GM12878 (cell line): ENCODE measurements at regions not wholly inside any gene's neighbourhood (a gene's known extent, or its start where the extent isn't known, plus 50 kb on each side); places are given as distances from the start of the nearest gene placed in this dataset.

Experiments
- ATAC-seq: fragments of 200-7000 bp; cut with Tn5 transposase; 3 replicates; pipeline ENCODE4 v1.9.1; 2020; ENCODE audit warnings: mild to moderate bottlenecking, moderate library complexity
- BruUV-seq: library from RNA; stranded (reverse); fragments of 400-500 nt; replicated peaks from 2 replicates; lab custom pipeline; 2021; lab: Mats Ljungman, UMichigan
- CTCF ChIA-PET: fragments of 300-600 bp; sonication (Branson Sonifier 250); formaldehyde crosslinking; extraction: SDS; loops from one replicate; lab custom pipeline; 2021; ENCODE audit warnings: inconsistent platforms; lab: Yijun Ruan, JAX
- POLR2A ChIA-PET: fragments of 350-600 bp; formaldehyde crosslinking; extraction: SDS; loops from one replicate; lab custom pipeline; 2021; ENCODE audit warnings: inconsistent platforms; lab: Charles Lee
- RAD21 ChIA-PET: fragments of 300-600 bp; sonication (Branson Sonifier 250); formaldehyde crosslinking; loops from one replicate; lab custom pipeline; 2023; ENCODE audit warnings: antibody characterized with exemption; ENCODE audit not compliant: unreplicated experiment; lab: Charles Lee
- SMC1A ChIA-PET: fragments of 300-600 bp; sonication (Branson Sonifier 250); formaldehyde crosslinking; loops from one replicate; lab custom pipeline; 2023; ENCODE audit not compliant: unreplicated experiment, uncharacterized antibody; lab: Charles Lee
- DNase-seq: peaks from one replicate; pipeline ENCODE4 v3.0.0-alpha.2; 2011; ENCODE audit warnings: low read depth, low spot score
- FAIRE-seq: peaks from 3 replicates; lab custom pipeline; 2011; peaks lifted over from hg19 to GRCh38; lab: Jason Lieb, UNC
- H2AFZ ChIP-seq: 2 replicates; pipeline ENCODE4 v1.6.0; 2011; ENCODE audit warnings: low read depth, low read length, control low read depth; ENCODE audit not compliant: control insufficient read depth
- H3K27ac ChIP-seq: 2 replicates; pipeline ENCODE4 v1.5.1; 2011; ENCODE audit warnings: control low read depth; ENCODE audit not compliant: control insufficient read depth, insufficient read depth
- H3K27me3 ChIP-seq, 2 experiments: replicated peaks in 1 of 2; 2 replicates each; pipeline versions ENCODE4 v1.6.0 to v1.6.1; 2011; ENCODE audit warnings: low read length in 1 of 2; ENCODE audit not compliant: control insufficient read depth in 2 of 2, insufficient read depth in 2 of 2
- H3K36me3 ChIP-seq, 2 experiments: 2 replicates each; pipeline ENCODE4 v1.5.1; 2011; ENCODE audit warnings: low read length in 1 of 2; ENCODE audit not compliant: control insufficient read depth in 2 of 2, insufficient read depth in 2 of 2
- H3K4me1 ChIP-seq: 2 replicates; pipeline ENCODE4 v1.6.1; 2011; ENCODE audit warnings: mild to moderate bottlenecking, low read length, moderate library complexity, mixed read lengths; ENCODE audit not compliant: control insufficient read depth, insufficient read depth
- H3K4me2 ChIP-seq: 2 replicates; pipeline ENCODE4 v1.6.0; 2011; ENCODE audit warnings: control low read depth; ENCODE audit not compliant: control insufficient read depth, insufficient read depth
- H3K4me3 ChIP-seq: fragments of 200-600 bp; sonication (generic); 2 replicates; pipeline ENCODE4 v1.5.1; 2016
- H3K79me2 ChIP-seq: 2 replicates; pipeline ENCODE4 v1.6.0; 2011; ENCODE audit warnings: low read length; ENCODE audit not compliant: control insufficient read depth, insufficient read depth
- H3K9ac ChIP-seq: 2 replicates; pipeline ENCODE4 v1.8.0; 2011; ENCODE audit warnings: low read length, control low read depth, mixed read lengths; ENCODE audit not compliant: control insufficient read depth, insufficient read depth
- H3K9me3 ChIP-seq: replicated peaks from 3 replicates; pipeline ENCODE4 v1.5.1; 2011; ENCODE audit warnings: mild to moderate bottlenecking, low read length; ENCODE audit not compliant: control insufficient read depth, insufficient read depth
- H4K20me1 ChIP-seq: 2 replicates; pipeline ENCODE4 v1.6.0; 2011; ENCODE audit not compliant: control insufficient read depth, insufficient read depth
- ATF7 ChIP-seq: fragments of 450-650 bp; IDR thresholded peaks from 2 replicates; pipeline ENCODE4 v1.6.1; 2016; ENCODE audit warnings: low read depth, mild to moderate bottlenecking
- BCL11A ChIP-seq: IDR thresholded peaks from 2 replicates; pipeline ENCODE4 v1.6.1; 2011; ENCODE audit warnings: low read depth, low read length
- BCL3 ChIP-seq: IDR thresholded peaks from 2 replicates; pipeline ENCODE4 v1.6.1; 2011; ENCODE audit warnings: borderline replicate concordance, low read depth, mild to moderate bottlenecking, moderate library complexity, low read length; ENCODE audit not compliant: insufficient read depth, poor library complexity, severe bottlenecking
- BHLHE40 ChIP-seq, 2 experiments: fragments of 450-650 bp in 1 of 2; IDR thresholded peaks; 2 replicates each; pipeline ENCODE4 v1.6.1; 2011 to 2017; ENCODE audit warnings: low read depth in 2 of 2, borderline replicate concordance in 1 of 2, improper control_type of control experiment in 1 of 2, low read length in 1 of 2, mild to moderate bottlenecking in 1 of 2
- BRCA1 ChIP-seq: IDR thresholded peaks from 2 replicates; pipeline ENCODE4 v1.6.1; 2011; ENCODE audit warnings: low read depth, low read length, improper control_type of control experiment
- CBX5 ChIP-seq: sonication (generic); IDR thresholded peaks from 2 replicates; pipeline ENCODE4 v1.6.1; 2016; ENCODE audit warnings: low read depth, moderate library complexity, mild to moderate bottlenecking, inconsistent platforms
- CREM ChIP-seq: IDR thresholded peaks from 2 replicates; pipeline ENCODE4 v1.6.1; 2014; ENCODE audit warnings: antibody characterized with exemption, low read depth
- FOXK2 ChIP-seq: fragments of 450-650 bp; IDR thresholded peaks from 2 replicates; pipeline ENCODE4 v1.6.1; 2017; ENCODE audit warnings: mild to moderate bottlenecking, moderate library complexity
- IKZF1 ChIP-seq: fragments of 450-650 bp; conservative IDR thresholded peaks from 2 replicates; pipeline ENCODE4 v1.6.1; 2017; ENCODE audit warnings: antibody characterized with exemption, mild to moderate bottlenecking
- NFXL1 ChIP-seq: fragments of 450-650 bp; IDR thresholded peaks from 2 replicates; pipeline ENCODE4 v1.6.1; 2017; ENCODE audit warnings: antibody characterized with exemption, mild to moderate bottlenecking, borderline replicate concordance
- NR2C1 ChIP-seq: fragments of 450-650 bp; IDR thresholded peaks from 2 replicates; pipeline ENCODE4 v1.6.1; 2017; ENCODE audit warnings: antibody characterized with exemption, mild to moderate bottlenecking, moderate library complexity
- NRF1 ChIP-seq: conservative IDR thresholded peaks from 2 replicates; pipeline ENCODE4 v1.6.1; 2011; ENCODE audit warnings: mild to moderate bottlenecking, low read depth, low read length, improper control_type of control experiment
- POU2F2 ChIP-seq: IDR thresholded peaks from 3 replicates; pipeline ENCODE4 v1.6.1; 2011; ENCODE audit warnings: low read depth, mild to moderate bottlenecking, low read length, borderline replicate concordance
- RCOR1 ChIP-seq: conservative IDR thresholded peaks from 2 replicates; pipeline ENCODE4 v1.6.1; 2012; ENCODE audit warnings: low read depth, low read length, improper control_type of control experiment
- RFX5 ChIP-seq: IDR thresholded peaks from 2 replicates; pipeline ENCODE4 v1.6.1; 2011; ENCODE audit warnings: low read depth, low read length, improper control_type of control experiment
- STAT1 ChIP-seq: fragments of 450-650 bp; conservative IDR thresholded peaks from 2 replicates; pipeline ENCODE4 v1.6.1; 2014; ENCODE audit warnings: antibody characterized with exemption, mild to moderate bottlenecking
- TARDBP ChIP-seq: IDR thresholded peaks from 2 replicates; pipeline ENCODE4 v1.6.1; 2016; ENCODE audit warnings: borderline replicate concordance
- TBL1XR1 ChIP-seq: IDR thresholded peaks from 2 replicates; pipeline ENCODE4 v1.6.1; 2012; ENCODE audit warnings: low read depth, low read length, improper control_type of control experiment
- USF2 ChIP-seq: IDR thresholded peaks from 2 replicates; pipeline ENCODE4 v1.6.1; 2011; ENCODE audit warnings: low read depth, low read length, improper control_type of control experiment, borderline replicate concordance
- WGBS: methylation state at CpG from one replicate; pipeline ENCODE4 v1.1.6; 2016; ENCODE audit warnings: low lambda C conversion rate; ENCODE audit not compliant: insufficient replicate concordance, insufficient coverage; ENCODE audit errors: missing lambda C conversion rate; 5-methylcytosine and 5-hydroxymethylcytosine counted together
- in situ Hi-C: fragments of 300-500 bp; cut with MboI; formaldehyde crosslinking; loops from 9 replicates; pipeline ENCODE4 v1.14.3; 2018; ENCODE audit warnings: mixed read lengths
- intact Hi-C: fragments of 100-400 bp; cut with micrococcal nuclease; formaldehyde crosslinking; loops from one replicate; pipeline ENCODE4 v1.14.2; 2022; ENCODE audit not compliant: unreplicated experiment
- TF ChIP-seq, protein P1 (sequence below): fragments of 450-650 bp; IDR thresholded peaks from 2 replicates; pipeline ENCODE4 v1.6.1; 2017; ENCODE audit warnings: mild to moderate bottlenecking, moderate library complexity

- Histone ChIP-seq H3K27me3 (no peaks in the 10 kb centered on the region), H4K20me1 (no peaks in the 10 kb centered on the region), H3K79me2 (no peaks in the 10 kb centered on the region), H3K4me3 (no peak overlapping the region), H3K4me2 (no peak overlapping the region), H2AFZ (no peak overlapping the region), H3K9ac (no peak overlapping the region), H3K36me3 (no peaks in the 10 kb centered on the region), H3K27ac (no peak overlapping the region), H3K9me3 (no peaks in the 10 kb centered on the region), H3K4me1 (no peaks in the 10 kb centered on the region)
- ChIA-PET SMC1A (interaction anchor here (1.5 kb wide), 1 partner anchor 13 kb away, joined by 4 read pairs; no protein-coding TSS in a partner anchor), POLR2A (no interaction called here), RAD21 (interaction anchor here (0.7 kb wide), 1 partner anchor 23 kb away, joined by 4 read pairs; no protein-coding TSS in a partner anchor), CTCF (no interaction called here)
- ATAC-seq, result no peak
- in situ Hi-C loops, result no loop called here
- no TSS peak for BruUV-seq
- WGBS, result 79% methylated on average over 1 of the region's 4 CpGs
- no peak for TF ChIP-seq BCL3
- TF ChIP-seq BCL11A, result no peak
- TF ChIP-seq NRF1, result no peak
- no peak for TF ChIP-seq ATF7
- no peak for TF ChIP-seq FOXK2
- TF ChIP-seq RCOR1, result no peak
- no peak for TF ChIP-seq CREM
- TF ChIP-seq NFXL1, result no peak
- TF ChIP-seq CBX5, result no peak
- no peak for TF ChIP-seq USF2
- TF ChIP-seq TARDBP, result no peak
- TF ChIP-seq STAT1, result no peak
- no peak for TF ChIP-seq TBL1XR1
- TF ChIP-seq POU2F2, result no peak
- TF ChIP-seq, protein P1, sequence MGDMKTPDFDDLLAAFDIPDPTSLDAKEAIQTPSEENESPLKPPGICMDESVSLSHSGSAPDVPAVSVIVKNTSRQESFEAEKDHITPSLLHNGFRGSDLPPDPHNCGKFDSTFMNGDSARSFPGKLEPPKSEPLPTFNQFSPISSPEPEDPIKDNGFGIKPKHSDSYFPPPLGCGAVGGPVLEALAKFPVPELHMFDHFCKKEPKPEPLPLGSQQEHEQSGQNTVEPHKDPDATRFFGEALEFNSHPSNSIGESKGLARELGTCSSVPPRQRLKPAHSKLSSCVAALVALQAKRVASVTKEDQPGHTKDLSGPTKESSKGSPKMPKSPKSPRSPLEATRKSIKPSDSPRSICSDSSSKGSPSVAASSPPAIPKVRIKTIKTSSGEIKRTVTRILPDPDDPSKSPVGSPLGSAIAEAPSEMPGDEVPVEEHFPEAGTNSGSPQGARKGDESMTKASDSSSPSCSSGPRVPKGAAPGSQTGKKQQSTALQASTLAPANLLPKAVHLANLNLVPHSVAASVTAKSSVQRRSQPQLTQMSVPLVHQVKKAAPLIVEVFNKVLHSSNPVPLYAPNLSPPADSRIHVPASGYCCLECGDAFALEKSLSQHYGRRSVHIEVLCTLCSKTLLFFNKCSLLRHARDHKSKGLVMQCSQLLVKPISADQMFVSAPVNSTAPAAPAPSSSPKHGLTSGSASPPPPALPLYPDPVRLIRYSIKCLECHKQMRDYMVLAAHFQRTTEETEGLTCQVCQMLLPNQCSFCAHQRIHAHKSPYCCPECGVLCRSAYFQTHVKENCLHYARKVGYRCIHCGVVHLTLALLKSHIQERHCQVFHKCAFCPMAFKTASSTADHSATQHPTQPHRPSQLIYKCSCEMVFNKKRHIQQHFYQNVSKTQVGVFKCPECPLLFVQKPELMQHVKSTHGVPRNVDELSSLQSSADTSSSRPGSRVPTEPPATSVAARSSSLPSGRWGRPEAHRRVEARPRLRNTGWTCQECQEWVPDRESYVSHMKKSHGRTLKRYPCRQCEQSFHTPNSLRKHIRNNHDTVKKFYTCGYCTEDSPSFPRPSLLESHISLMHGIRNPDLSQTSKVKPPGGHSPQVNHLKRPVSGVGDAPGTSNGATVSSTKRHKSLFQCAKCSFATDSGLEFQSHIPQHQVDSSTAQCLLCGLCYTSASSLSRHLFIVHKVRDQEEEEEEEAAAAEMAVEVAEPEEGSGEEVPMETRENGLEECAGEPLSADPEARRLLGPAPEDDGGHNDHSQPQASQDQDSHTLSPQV, result no peak
- TF ChIP-seq BHLHE40 (IDR thresholded peaks at IDR 0.05; ENCODE audit: borderline replicate concordance in 1 of 2, low read depth in 2 of 2, low read length in 1 of 2), result no peak
- no peak for TF ChIP-seq IKZF1
- TF ChIP-seq RFX5, result no peak
- TF ChIP-seq BRCA1, result no peak
- TF ChIP-seq NR2C1, result no peak
- FAIRE-seq, result no peak
- DNase-seq, result no peak
- intact Hi-C loops, result no loop called here
Observed at GRCh38 chr3:39651993-39652739, 157.2 kb upstream of the MYRIP start.
